ENCODE measurements at regions not wholly inside any gene's neighbourhood (a gene's known extent, or its start where the extent isn't known, plus 50 kb on each side); places are given as distances from the start of the nearest gene placed in this dataset.

- no peak overlapping the region for H3K4me3 ChIP-seq (ENCODE audit: low read depth, low read length)
- no peaks in the 10 kb centered on the region for H3K36me3 ChIP-seq (ENCODE audit: insufficient read depth)
- H3K27ac ChIP-seq (ENCODE audit: low read depth) = no peak overlapping the region
- no peak for DNase-seq (ENCODE audit: extremely low spot score)
- WGBS = 47% methylated on average over 2 of the region's 2 CpGs
- no peaks in the 10 kb centered on the region for H3K4me1 ChIP-seq (ENCODE audit: insufficient read depth)
These were observed 353.5 kb downstream of the SPATA31D1 start for GRCh38 chr9:82342046-82342445.

GRCh38 chr9:82346040-82346439, 357.5 kb downstream of the SPATA31D1 start:
- H3K36me3 ChIP-seq (ENCODE audit: insufficient read depth) = no peaks in the 10 kb centered on the region
- 87% methylated on average over 2 of the region's 2 CpGs for WGBS
- no peak for DNase-seq (ENCODE audit: extremely low spot score)
- no peaks in the 10 kb centered on the region for H3K4me1 ChIP-seq (ENCODE audit: insufficient read depth)
- H3K27ac ChIP-seq (ENCODE audit: low read depth) = no peak overlapping the region
- no peak overlapping the region for H3K4me3 ChIP-seq (ENCODE audit: low read depth, low read length)

- Histone ChIP-seq H3K4me3 (ENCODE audit: low read depth, low read length) (no peak overlapping the region), H3K27ac (ENCODE audit: low read depth) (no peak overlapping the region), H3K36me3 (ENCODE audit: insufficient read depth) (no peaks in the 10 kb centered on the region), H3K4me1 (ENCODE audit: insufficient read depth) (no peaks in the 10 kb centered on the region)
- WGBS = 84% methylated on average over 7 of the region's 7 CpGs
- DNase-seq (ENCODE audit: extremely low spot score) = no peak
These were observed 365.2 kb downstream of the SPATA31D1 start for GRCh38 chr9:82353631-82354278.

GRCh38 chr9:82354279-82354659, 365.7 kb downstream of the SPATA31D1 start:
- DNase-seq (ENCODE audit: extremely low spot score) = no peak
- H3K36me3 ChIP-seq (ENCODE audit: insufficient read depth) = no peaks in the 10 kb centered on the region
- H3K4me3 ChIP-seq (ENCODE audit: low read depth, low read length) = no peak overlapping the region
- WGBS = 79% methylated on average over 2 of the region's 2 CpGs
- no peak overlapping the region for H3K27ac ChIP-seq (ENCODE audit: low read depth)
- no peaks in the 10 kb centered on the region for H3K4me1 ChIP-seq (ENCODE audit: insufficient read depth)

- 48% methylated on average over 2 of the region's 2 CpGs for WGBS
- H3K4me3 ChIP-seq (ENCODE audit: low read depth, low read length) = no peak overlapping the region
These were observed 367.6 kb downstream of the SPATA31D1 start for GRCh38 chr9:82356131-82356530.

GRCh38 chr9:82356871-82357270, 368.3 kb downstream of the SPATA31D1 start:
- H3K36me3 ChIP-seq (ENCODE audit: insufficient read depth) = no peaks in the 10 kb centered on the region
- 62% methylated on average over 2 of the region's 2 CpGs for WGBS
- no peaks in the 10 kb centered on the region for H3K4me1 ChIP-seq (ENCODE audit: insufficient read depth)
- no peak for DNase-seq (ENCODE audit: extremely low spot score)
- H3K4me3 ChIP-seq (ENCODE audit: low read depth, low read length) = no peak overlapping the region
- no peak overlapping the region for H3K27ac ChIP-seq (ENCODE audit: low read depth)

More at GRCh38 chr9:82356131-82356530, 367.6 kb downstream of the SPATA31D1 start:
- Histone ChIP-seq H3K36me3 (ENCODE audit: insufficient read depth) (no peaks in the 10 kb centered on the region), H3K4me1 (ENCODE audit: insufficient read depth) (no peaks in the 10 kb centered on the region), H3K27ac (ENCODE audit: low read depth) (no peak overlapping the region)
- DNase-seq (ENCODE audit: extremely low spot score) = no peak

GRCh38 chr9:82363198-82363597, 374.6 kb downstream of the SPATA31D1 start:
- no peak for DNase-seq (ENCODE audit: extremely low spot score)
- WGBS = 86% methylated on average over 5 of the region's 5 CpGs
- Histone ChIP-seq H3K27ac (ENCODE audit: low read depth) (no peak overlapping the region), H3K4me1 (ENCODE audit: insufficient read depth) (no peaks in the 10 kb centered on the region), H3K36me3 (ENCODE audit: insufficient read depth) (no peaks in the 10 kb centered on the region), H3K4me3 (ENCODE audit: low read depth, low read length) (no peak overlapping the region)

- no peak overlapping the region for H3K4me3 ChIP-seq (ENCODE audit: low read depth, low read length)
- H3K27ac ChIP-seq (ENCODE audit: low read depth) = no peak overlapping the region
- DNase-seq (ENCODE audit: extremely low spot score) = no peak
- no peaks in the 10 kb centered on the region for H3K4me1 ChIP-seq (ENCODE audit: insufficient read depth)
- 89% methylated on average over 5 of the region's 5 CpGs for WGBS
- no peaks in the 10 kb centered on the region for H3K36me3 ChIP-seq (ENCODE audit: insufficient read depth)
These were observed 375.1 kb downstream of the SPATA31D1 start for GRCh38 chr9:82363682-82364081.

- H3K4me1 ChIP-seq (ENCODE audit: insufficient read depth) = no peaks in the 10 kb centered on the region
- H3K27ac ChIP-seq (ENCODE audit: low read depth) = no peak overlapping the region
- no peak for DNase-seq (ENCODE audit: extremely low spot score)
- H3K4me3 ChIP-seq (ENCODE audit: low read depth, low read length) = no peak overlapping the region
- H3K36me3 ChIP-seq (ENCODE audit: insufficient read depth) = no peaks in the 10 kb centered on the region
- WGBS = 52% methylated on average over 2 of the region's 2 CpGs
These were observed 378.4 kb downstream of the SPATA31D1 start for GRCh38 chr9:82367016-82367415.

- WGBS = 88% methylated on average over 1 of the region's 1 CpG
- Histone ChIP-seq H3K36me3 (ENCODE audit: insufficient read depth) (no peaks in the 10 kb centered on the region), H3K4me3 (ENCODE audit: low read depth, low read length) (no peak overlapping the region), H3K4me1 (ENCODE audit: insufficient read depth) (no peaks in the 10 kb centered on the region), H3K27ac (ENCODE audit: low read depth) (no peak overlapping the region)
- no peak for DNase-seq (ENCODE audit: extremely low spot score)
These were observed 379.4 kb downstream of the SPATA31D1 start for GRCh38 chr9:82367929-82368328.

GRCh38 chr9:82369251-82369945, 380.8 kb downstream of the SPATA31D1 start:
- H3K36me3 ChIP-seq (ENCODE audit: insufficient read depth) = no peaks in the 10 kb centered on the region
- H3K4me3 ChIP-seq (ENCODE audit: low read depth, low read length) = no peak overlapping the region
- H3K27ac ChIP-seq (ENCODE audit: low read depth) = no peak overlapping the region
- DNase-seq (ENCODE audit: extremely low spot score) = no peak
- WGBS = 72% methylated on average over 2 of the region's 2 CpGs
- H3K4me1 ChIP-seq (ENCODE audit: insufficient read depth) = no peaks in the 10 kb centered on the region

- no peak for DNase-seq (ENCODE audit: extremely low spot score)
- Histone ChIP-seq H3K36me3 (ENCODE audit: insufficient read depth) (no peaks in the 10 kb centered on the region), H3K27ac (ENCODE audit: low read depth) (no peak overlapping the region), H3K4me3 (ENCODE audit: low read depth, low read length) (no peak overlapping the region), H3K4me1 (ENCODE audit: insufficient read depth) (no peaks in the 10 kb centered on the region)
- 83% methylated on average over 2 of the region's 2 CpGs for WGBS
These were observed 386.5 kb downstream of the SPATA31D1 start for GRCh38 chr9:82375041-82375440.

- H3K4me1 ChIP-seq (ENCODE audit: insufficient read depth) = no peaks in the 10 kb centered on the region
- H3K27ac ChIP-seq (ENCODE audit: low read depth) = no peak overlapping the region
- no peak for DNase-seq (ENCODE audit: extremely low spot score)
- 89% methylated on average over 4 of the region's 4 CpGs for WGBS
- H3K36me3 ChIP-seq (ENCODE audit: insufficient read depth) = no peaks in the 10 kb centered on the region
- no peak overlapping the region for H3K4me3 ChIP-seq (ENCODE audit: low read depth, low read length)
These were observed 388.2 kb downstream of the SPATA31D1 start for GRCh38 chr9:82376677-82377232.

GRCh38 chr9:82382887-82383616, 394.5 kb downstream of the SPATA31D1 start:
- no peak overlapping the region for H3K27ac ChIP-seq (ENCODE audit: low read depth)
- DNase-seq (ENCODE audit: extremely low spot score) = no peak
- WGBS = 84% methylated on average over 6 of the region's 6 CpGs
- H3K36me3 ChIP-seq (ENCODE audit: insufficient read depth) = no peaks in the 10 kb centered on the region
- no peak overlapping the region for H3K4me3 ChIP-seq (ENCODE audit: low read depth, low read length)
- no peaks in the 10 kb centered on the region for H3K4me1 ChIP-seq (ENCODE audit: insufficient read depth)
